ENCODE measurements at regions not wholly inside any gene's neighbourhood (a gene's known extent, or its start where the extent isn't known, plus 50 kb on each side); places are given as distances from the start of the nearest gene placed in this dataset.

GRCh38 chr2:149857344-149857743, 269.8 kb upstream of the MMADHC start:
- no peak for TF ChIP-seq ZNF274 (IDR thresholded peaks at IDR 0.05; ENCODE audit: low read depth, low read length)
- TF ChIP-seq YY1 (IDR thresholded peaks at IDR 0.05; ENCODE audit: insufficient read depth, insufficient read length), result no peak
